ENCODE measurements at regions not wholly inside any gene's neighbourhood (a gene's known extent, or its start where the extent isn't known, plus 50 kb on each side); places are given as distances from the start of the nearest gene placed in this dataset.
"Not testable (repeated sequence)": the region's sequence is repeated elsewhere in the genome, so short reads cannot be mapped to it uniquely, and the experiment has no call there.

GRCh38 chr15:69928890-69929289, 168.8 kb downstream of the TLE3 start:
- not testable (repeated sequence) for DNase-seq (ENCODE audit: low read depth)

- no peak for DNase-seq (ENCODE audit: low read depth)
Observed at GRCh38 chr15:69929905-69930630, 167.6 kb downstream of the TLE3 start.

GRCh38 chr15:69930754-69931153, 167.0 kb downstream of the TLE3 start:
- DNase-seq (ENCODE audit: low read depth) = no peak

- no peak for DNase-seq (ENCODE audit: low read depth)
Observed at GRCh38 chr15:69931156-69931555, 166.6 kb downstream of the TLE3 start.

GRCh38 chr15:69934607-69935006, 163.1 kb downstream of the TLE3 start:
- DNase-seq (ENCODE audit: low read depth) = no peak

- DNase-seq (ENCODE audit: low read depth) = no peak
Observed at GRCh38 chr15:69939513-69940440, 157.9 kb downstream of the TLE3 start.

GRCh38 chr15:69940441-69941300, 157.0 kb downstream of the TLE3 start:
- no peak for DNase-seq (ENCODE audit: low read depth)

GRCh38 chr15:69941301-69941605, 156.5 kb downstream of the TLE3 start:
- DNase-seq (ENCODE audit: low read depth) = no peak

GRCh38 chr15:69941706-69942495, 155.8 kb downstream of the TLE3 start:
- DNase-seq (ENCODE audit: low read depth) = no peak

GRCh38 chr15:69943637-69944036, 154.1 kb downstream of the TLE3 start:
- no peak for DNase-seq (ENCODE audit: low read depth)

- DNase-seq (ENCODE audit: low read depth) = no peak
Observed at GRCh38 chr15:69945729-69946128, 152.0 kb downstream of the TLE3 start.

- DNase-seq (ENCODE audit: low read depth) = no peak
Observed at GRCh38 chr15:69946870-69947269, 150.8 kb downstream of the TLE3 start.

- no peak for DNase-seq (ENCODE audit: low read depth)
Observed at GRCh38 chr15:69947394-69947793, 150.3 kb downstream of the TLE3 start.

- no peak for DNase-seq (ENCODE audit: low read depth)
Observed at GRCh38 chr15:69949485-69949884, 148.2 kb downstream of the TLE3 start.

GRCh38 chr15:69951256-69951897, 146.3 kb downstream of the TLE3 start:
- no peak for DNase-seq (ENCODE audit: low read depth)

GRCh38 chr15:69951898-69952555, 145.7 kb downstream of the TLE3 start:
- no peak for DNase-seq (ENCODE audit: low read depth)

- no peak for DNase-seq (ENCODE audit: low read depth)
Observed at GRCh38 chr15:69953051-69953450, 144.7 kb downstream of the TLE3 start.

- no peak for DNase-seq (ENCODE audit: low read depth)
Observed at GRCh38 chr15:69953816-69954215, 143.9 kb downstream of the TLE3 start.

- no peak for DNase-seq (ENCODE audit: low read depth)
Observed at GRCh38 chr15:69954666-69955065, 143.1 kb downstream of the TLE3 start.

- DNase-seq (ENCODE audit: low read depth) = no peak
Observed at GRCh38 chr15:69955240-69955894, 142.3 kb downstream of the TLE3 start.

All from HS-27A (cell line).